ENCODE measurements at regions not wholly inside any gene's neighbourhood (a gene's known extent, or its start where the extent isn't known, plus 50 kb on each side); places are given as distances from the start of the nearest gene placed in this dataset.

DNA sequence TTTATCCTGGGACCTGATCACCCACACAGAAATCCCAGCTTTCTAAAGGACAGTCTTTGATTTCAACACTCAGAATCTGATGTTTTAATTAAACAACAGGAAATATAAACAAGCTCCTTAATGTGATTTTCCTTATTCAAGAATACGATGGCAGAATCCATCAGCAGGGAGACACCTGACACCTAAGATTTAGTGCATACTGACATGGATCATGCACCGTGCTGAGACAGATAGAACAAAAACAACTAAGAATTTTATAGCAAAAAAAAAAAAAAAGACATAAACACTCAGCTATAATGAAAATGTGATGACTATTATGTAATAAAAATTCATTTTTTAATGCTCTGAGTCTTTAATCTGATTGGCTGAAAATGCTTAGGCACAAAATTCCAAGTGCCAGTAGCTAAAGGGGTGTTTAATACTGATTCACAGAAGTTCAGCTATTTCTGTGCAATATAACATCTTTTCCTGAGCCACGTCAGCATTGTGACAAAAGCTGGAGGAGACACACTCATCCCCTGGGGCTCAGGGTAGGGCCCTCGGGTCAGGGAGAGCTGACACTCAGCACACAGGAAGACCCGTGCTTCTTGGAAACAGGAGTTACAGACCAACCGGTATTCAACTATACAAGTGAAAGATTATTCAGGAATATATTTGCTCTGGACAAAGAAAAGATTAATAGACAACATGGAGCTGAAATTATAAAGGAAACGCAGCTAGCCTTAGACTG, 247.4 kb downstream of the FBXO15 start (continued):
- TF ChIP-seq CHD2 (IDR thresholded peaks at IDR 0.05; ENCODE audit: borderline replicate concordance, low read depth, low read length) (no peak), LARP7 (IDR thresholded peaks at IDR 0.05) (no peak), ZSCAN29 (IDR thresholded peaks at IDR 0.05) (no peak)

DNA sequence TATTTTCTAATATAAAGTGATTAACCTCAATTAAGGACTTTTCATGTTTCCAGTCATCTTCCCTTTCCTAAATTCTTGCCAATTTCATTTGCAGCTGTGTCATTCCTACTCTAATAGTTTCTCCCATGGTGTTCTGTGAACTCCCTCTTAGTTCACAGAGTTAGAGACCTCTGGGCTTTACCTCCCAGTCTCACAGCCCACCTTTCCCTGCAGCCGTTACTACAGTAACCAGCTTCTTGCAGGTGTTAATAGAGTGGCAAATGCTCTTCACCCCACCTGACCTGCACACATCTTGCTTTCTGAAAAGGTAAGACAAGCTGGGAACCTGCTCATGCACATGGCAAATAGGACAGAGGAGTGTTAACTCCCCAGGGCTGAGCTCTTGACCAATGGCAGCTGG, 250.1 kb downstream of the FBXO15 start:
- Histone ChIP-seq H3K27me3 (replicated peaks in 1 of 2; ENCODE audit: control insufficient read depth in 2 of 2, insufficient read depth in 2 of 2, low read length in 1 of 2) (no peaks in the 10 kb centered on the region), H3K4me1 (ENCODE audit: control insufficient read depth, insufficient read depth, low read length) (no peaks in the 10 kb centered on the region), H3K4me2 (ENCODE audit: control insufficient read depth, insufficient read depth) (no peak overlapping the region), H3K79me2 (ENCODE audit: control insufficient read depth, insufficient read depth, low read length) (no peaks in the 10 kb centered on the region), H3K9ac (ENCODE audit: control insufficient read depth, insufficient read depth, low read length) (no peak overlapping the region), H3K4me3 (no peak overlapping the region), H3K9me3 (replicated peaks; ENCODE audit: control insufficient read depth, insufficient read depth, low read length) (no peaks in the 10 kb centered on the region), H4K20me1 (ENCODE audit: control insufficient read depth, insufficient read depth) (no peaks in the 10 kb centered on the region), H3K36me3 (ENCODE audit: control insufficient read depth in 2 of 2, insufficient read depth in 2 of 2, low read length in 1 of 2) (no peaks in the 10 kb centered on the region), H3K27ac (ENCODE audit: control insufficient read depth, insufficient read depth) (no peak overlapping the region), H2AFZ (ENCODE audit: control insufficient read depth, low read depth, low read length) (no peak overlapping the region)
- no peak for DNase-seq (ENCODE audit: low read depth, low spot score)
- 0% methylated on average over 1 of the region's 1 CpG for WGBS (ENCODE audit: insufficient coverage, insufficient replicate concordance, low lambda C conversion rate, missing lambda C conversion rate)
- ChIA-PET CTCF (no interaction called here), RAD21 (ENCODE audit: unreplicated experiment) (interaction anchor here (0.9 kb wide), 1 partner anchor 444 kb away, joined by 3 read pairs; no protein-coding TSS in a partner anchor), SMC1A (ENCODE audit: uncharacterized antibody, unreplicated experiment) (interaction anchor here (1.6 kb wide), 1 partner anchor 9 kb away, joined by 3 read pairs; no protein-coding TSS in a partner anchor), POLR2A (interaction anchor here (0.7 kb wide), 1 partner anchor 23 kb away, joined by 5 read pairs; no protein-coding TSS in a partner anchor)
- in situ Hi-C loops (cut with MboI), result no loop called here
- BruUV-seq (replicated peaks), result no TSS peak
- ATAC-seq, result no peak
- no peak for FAIRE-seq
- intact Hi-C loops (cut with micrococcal nuclease; ENCODE audit: unreplicated experiment), result no loop called here
- no peak for TF ChIP-seq HDAC6 (IDR thresholded peaks at IDR 0.05; ENCODE audit: unreplicated experiment)
- TF ChIP-seq, protein P1, sequence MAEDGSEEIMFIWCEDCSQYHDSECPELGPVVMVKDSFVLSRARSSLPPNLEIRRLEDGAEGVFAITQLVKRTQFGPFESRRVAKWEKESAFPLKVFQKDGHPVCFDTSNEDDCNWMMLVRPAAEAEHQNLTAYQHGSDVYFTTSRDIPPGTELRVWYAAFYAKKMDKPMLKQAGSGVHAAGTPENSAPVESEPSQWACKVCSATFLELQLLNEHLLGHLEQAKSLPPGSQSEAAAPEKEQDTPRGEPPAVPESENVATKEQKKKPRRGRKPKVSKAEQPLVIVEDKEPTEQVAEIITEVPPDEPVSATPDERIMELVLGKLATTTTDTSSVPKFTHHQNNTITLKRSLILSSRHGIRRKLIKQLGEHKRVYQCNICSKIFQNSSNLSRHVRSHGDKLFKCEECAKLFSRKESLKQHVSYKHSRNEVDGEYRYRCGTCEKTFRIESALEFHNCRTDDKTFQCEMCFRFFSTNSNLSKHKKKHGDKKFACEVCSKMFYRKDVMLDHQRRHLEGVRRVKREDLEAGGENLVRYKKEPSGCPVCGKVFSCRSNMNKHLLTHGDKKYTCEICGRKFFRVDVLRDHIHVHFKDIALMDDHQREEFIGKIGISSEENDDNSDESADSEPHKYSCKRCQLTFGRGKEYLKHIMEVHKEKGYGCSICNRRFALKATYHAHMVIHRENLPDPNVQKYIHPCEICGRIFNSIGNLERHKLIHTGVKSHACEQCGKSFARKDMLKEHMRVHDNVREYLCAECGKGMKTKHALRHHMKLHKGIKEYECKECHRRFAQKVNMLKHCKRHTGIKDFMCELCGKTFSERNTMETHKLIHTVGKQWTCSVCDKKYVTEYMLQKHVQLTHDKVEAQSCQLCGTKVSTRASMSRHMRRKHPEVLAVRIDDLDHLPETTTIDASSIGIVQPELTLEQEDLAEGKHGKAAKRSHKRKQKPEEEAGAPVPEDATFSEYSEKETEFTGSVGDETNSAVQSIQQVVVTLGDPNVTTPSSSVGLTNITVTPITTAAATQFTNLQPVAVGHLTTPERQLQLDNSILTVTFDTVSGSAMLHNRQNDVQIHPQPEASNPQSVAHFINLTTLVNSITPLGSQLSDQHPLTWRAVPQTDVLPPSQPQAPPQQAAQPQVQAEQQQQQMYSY (CRISPR knock-in tag; IDR thresholded peaks at IDR 0.05), result no peak
- TF ChIP-seq PAX5 (IDR thresholded peaks at IDR 0.05; ENCODE audit: borderline replicate concordance, low read depth, low read length), result no peak
- TF ChIP-seq SIN3A (IDR thresholded peaks at IDR 0.05; ENCODE audit: low read depth, low read length), result no peak
- TF ChIP-seq BHLHE40 (IDR thresholded peaks at IDR 0.05; ENCODE audit: borderline replicate concordance in 1 of 2, low read depth in 2 of 2, low read length in 1 of 2), result no peak
- no peak for TF ChIP-seq STAT1 (conservative IDR thresholded peaks at IDR 0.05)
- TF ChIP-seq NBN (IDR thresholded peaks at IDR 0.05), result no peak
- TF ChIP-seq, protein P2, sequence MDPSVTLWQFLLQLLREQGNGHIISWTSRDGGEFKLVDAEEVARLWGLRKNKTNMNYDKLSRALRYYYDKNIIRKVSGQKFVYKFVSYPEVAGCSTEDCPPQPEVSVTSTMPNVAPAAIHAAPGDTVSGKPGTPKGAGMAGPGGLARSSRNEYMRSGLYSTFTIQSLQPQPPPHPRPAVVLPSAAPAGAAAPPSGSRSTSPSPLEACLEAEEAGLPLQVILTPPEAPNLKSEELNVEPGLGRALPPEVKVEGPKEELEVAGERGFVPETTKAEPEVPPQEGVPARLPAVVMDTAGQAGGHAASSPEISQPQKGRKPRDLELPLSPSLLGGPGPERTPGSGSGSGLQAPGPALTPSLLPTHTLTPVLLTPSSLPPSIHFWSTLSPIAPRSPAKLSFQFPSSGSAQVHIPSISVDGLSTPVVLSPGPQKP (IDR thresholded peaks at IDR 0.05; ENCODE audit: low read depth, low read length), result no peak
- TF ChIP-seq ASH2L (IDR thresholded peaks at IDR 0.05; ENCODE audit: borderline replicate concordance, low read depth), result no peak
- TF ChIP-seq MYB (IDR thresholded peaks at IDR 0.05; ENCODE audit: borderline replicate concordance, low read depth, low read length), result no peak
- TF ChIP-seq, protein P3, sequence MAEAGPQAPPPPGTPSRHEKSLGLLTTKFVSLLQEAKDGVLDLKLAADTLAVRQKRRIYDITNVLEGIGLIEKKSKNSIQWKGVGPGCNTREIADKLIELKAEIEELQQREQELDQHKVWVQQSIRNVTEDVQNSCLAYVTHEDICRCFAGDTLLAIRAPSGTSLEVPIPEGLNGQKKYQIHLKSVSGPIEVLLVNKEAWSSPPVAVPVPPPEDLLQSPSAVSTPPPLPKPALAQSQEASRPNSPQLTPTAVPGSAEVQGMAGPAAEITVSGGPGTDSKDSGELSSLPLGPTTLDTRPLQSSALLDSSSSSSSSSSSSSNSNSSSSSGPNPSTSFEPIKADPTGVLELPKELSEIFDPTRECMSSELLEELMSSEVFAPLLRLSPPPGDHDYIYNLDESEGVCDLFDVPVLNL (IDR thresholded peaks at IDR 0.05; ENCODE audit: low read depth, low read length), result no peak
- TF ChIP-seq IKZF2 (IDR thresholded peaks at IDR 0.05), result no peak
